ENCODE measurements at regions not wholly inside any gene's neighbourhood (a gene's known extent, or its start where the extent isn't known, plus 50 kb on each side); places are given as distances from the start of the nearest gene placed in this dataset.
A peak's percentile ranks its signal among the peaks of the same experiment; 100 is the strongest.

DNA sequence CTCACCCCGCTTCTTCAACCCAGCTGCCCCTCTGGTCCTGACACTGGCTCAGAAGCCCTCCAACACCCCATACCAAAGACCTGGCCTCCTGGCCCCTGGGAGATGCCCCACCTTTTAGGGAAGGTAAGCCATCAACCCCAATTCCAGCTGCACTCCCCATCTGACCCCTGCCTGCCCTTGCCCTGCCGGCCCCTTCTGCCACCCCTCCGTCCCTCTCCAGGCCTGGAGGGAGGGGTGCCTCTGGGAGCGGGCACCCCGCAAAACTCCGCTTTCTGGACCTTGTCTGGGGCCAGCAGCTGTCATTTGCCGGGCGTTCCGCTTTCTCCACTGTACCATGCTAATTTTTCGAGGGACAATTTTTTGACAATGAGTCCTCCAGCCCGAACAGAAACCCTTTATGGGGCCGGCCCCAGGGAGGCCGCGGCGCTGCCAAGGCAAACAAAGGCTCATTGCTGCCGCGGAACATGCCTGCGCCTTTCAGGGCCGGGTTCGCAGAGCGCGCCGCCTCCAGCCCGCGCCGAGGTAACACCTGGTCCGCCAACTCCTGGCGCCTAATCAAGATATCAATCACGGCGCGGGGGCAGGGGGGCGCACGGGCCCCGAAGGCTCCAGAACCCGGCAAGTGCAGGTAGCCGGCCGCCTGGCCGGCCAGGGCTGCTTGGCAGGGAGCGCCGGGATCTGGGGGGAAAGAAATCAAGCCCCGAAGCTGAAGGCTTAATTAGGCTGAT is 96.0 kb downstream of the INHBB start:
- DNase-seq: no peak

DNA sequence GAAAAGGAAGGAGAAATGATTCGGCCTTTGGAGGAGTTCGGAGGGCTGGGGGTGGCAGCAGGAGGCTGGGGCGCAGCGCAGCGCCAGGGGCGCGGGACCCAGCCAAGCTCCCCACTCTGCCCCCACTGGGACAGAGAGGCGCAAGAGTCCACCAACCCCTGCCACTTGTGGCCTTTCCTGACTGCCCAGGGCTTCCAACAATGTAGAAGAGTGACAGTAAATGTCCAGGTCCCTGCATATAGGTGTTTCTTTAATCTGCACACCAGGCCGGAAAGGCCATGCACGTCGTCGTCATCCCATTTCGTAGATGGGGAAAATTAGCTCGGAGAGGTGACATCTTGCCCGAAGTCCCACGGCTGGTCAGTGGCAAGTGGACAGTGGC is 96.6 kb downstream of the INHBB start:
- no peak for DNase-seq

DNA sequence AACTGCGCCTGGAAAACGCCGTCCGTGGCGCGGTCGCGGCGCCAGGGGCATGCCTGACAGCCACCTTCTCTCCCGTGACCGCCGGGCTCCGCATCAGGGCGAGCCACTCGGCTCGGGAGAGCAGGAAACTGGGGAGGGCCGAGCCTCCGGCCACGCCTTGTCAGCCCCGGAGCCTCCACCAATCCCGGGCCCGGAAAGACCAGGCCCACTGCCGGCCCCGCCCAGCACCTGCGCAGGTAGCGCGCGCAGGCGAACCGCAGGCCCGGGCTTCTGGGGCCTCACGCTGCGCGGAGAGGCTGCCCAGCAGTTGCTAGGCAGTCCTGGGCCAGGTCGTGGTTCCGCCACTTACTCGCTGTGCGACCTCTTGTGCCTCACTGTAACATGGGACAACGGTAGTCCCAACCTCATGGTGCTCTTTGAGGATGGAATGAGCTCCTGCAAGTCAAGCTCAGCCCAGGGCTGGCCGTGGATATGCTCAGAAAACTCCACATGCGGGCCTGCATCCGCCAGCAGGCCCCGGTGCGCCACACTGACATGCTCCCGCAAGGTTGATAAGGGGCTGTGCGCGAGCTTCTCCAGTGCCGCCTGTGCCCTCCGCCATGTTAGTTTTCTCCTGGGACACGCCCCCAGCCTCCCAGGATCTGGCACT is 97.1 kb downstream of the INHBB start:
- DNase-seq: peak; percentile 2

- no peak for DNase-seq
These were observed 98.0 kb downstream of the INHBB start for GRCh38 chr2:120443946-120444345.

- no peak for DNase-seq
These were observed 98.8 kb downstream of the INHBB start for GRCh38 chr2:120444691-120445240.

DNA sequence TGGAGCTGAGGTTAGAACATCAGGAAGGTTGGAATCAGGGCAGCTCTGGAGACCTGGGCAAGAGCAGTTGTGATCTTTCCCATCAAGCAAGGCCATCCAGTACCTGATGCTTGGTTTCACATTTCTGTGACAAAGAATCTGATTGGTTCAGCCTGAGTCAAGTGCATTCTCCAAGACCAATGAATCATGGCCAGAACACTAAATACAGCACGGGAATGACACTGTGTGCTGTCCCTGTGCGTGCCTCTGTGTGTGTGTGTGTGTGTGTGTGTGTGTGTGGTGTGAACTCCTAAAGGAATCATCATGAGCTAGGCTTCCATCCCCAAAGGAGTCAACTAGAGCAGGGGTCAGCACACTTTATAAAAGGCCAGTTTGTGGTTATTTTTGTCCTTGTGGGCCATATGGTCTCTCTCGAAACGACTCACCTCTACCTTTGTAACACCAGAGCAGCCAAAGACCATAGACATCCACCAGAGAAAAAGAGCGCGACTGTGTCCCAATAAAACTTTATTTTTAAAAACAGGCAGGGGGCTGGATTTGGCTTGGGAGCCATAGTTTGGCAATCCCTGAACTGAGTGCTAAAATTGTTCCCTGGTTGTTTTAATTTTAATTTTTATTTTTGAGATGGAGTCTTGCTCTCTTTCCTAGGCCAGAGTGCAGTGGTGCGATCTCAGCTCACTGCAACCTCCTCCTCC is 99.7 kb downstream of the INHBB start:
- no peak for DNase-seq

DNA sequence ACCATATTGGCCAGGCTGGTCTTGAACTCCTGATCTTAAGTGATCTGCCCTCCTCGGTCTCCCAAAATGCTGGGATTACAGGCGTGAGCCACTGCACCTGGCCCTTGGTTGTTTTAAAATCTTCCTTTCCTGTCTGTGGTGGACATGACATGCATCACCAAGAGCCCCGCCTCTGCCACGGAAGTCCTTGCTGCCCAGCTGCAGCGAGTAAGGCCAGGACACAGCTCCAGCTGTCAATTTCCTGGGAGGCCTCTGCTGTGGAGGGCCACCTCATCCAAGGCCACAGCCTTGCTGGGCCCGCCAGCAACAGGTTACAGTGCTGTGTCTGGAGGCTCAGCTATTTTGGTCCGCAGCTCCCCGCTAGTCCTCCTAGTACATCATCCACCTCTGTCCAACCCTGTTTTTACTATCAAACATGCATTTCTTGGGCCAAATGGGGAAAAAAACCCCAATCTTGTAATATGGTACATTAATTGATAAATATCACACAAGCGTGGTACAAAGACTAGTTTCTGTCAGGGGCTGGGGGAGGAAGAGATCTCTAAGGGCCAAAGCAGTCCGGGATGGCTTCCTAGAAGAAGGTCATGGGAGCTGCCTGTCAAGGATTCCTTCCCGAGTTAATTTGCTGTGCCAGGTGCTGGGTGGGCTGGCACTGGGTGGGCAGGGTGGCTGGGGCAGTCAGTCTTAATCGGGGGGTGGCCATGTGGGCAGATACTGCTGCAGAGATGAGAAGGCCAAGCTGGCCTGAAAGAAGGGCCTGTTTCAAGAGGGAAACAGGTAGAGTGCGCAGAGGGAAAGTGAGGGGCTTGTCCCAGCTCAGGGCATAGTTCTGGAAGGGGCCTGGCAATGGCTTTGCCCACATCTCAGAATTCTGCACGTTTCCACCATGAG is 100.5 kb downstream of the INHBB start:
- DNase-seq: no peak

GRCh38 chr2:120447127-120447785 is 101.3 kb downstream of the INHBB start:
- no peak for DNase-seq

DNA sequence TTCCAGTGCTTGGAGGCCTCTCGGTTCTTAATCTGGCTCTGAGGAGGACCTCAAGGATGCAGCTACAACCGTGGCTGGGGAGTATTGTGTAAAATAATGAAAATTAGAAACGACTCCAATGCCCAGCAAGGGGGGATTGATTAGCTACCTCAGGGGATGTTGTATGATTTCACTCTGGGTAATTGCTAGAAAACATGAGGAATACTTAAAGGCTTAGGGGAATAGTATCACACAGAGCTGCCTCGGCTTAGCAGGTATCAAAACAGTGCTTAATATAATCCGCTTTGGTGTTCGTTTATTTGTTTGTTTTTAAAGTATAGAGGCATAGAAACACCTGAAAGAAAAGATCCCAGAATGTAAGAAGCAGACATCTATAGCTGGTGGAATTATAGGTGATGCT is 102.5 kb downstream of the INHBB start:
- DNase-seq: no peak

DNA sequence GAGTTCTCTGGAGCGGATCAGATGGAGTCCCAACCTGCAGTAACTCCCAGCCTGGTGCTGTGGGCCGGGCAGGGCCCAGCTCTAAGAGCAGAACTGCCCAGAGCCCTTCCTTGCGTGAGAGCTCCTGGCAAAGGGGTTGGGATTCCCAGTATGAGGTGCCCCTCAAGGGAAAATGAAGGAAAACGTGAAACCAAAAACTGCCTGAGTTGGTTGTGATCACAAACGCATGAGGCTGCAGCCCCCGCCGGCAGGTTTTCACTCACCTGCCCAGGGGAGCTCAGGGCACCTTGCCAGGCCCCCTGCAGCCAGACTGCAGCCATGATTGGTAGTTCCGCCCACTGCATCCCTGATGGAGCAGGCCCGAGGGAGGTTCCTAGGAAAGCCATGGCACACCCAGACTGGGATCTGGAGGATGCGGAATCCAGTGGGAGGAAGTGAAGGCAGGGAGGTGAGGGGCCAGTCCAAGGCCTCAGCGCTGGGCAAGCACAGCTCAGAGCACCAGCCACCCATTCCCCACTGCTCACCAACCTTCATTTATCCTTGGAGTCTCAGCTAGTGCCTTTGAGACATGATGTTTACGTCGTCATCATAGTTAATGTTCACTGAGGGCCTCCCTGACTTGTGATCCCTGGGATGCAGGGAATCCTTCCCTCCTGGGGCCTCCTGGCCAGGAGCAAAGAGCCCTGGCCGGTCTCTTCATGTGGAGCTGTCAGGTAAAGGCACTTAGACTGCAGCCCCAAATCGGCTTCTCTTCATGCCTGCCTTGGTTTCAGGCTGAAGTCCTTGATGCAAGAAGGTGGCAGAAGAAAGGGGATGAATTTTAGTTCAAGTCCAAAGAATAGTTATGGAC is 103.2 kb downstream of the INHBB start:
- no peak for DNase-seq

- DNase-seq: no peak
These were observed 104.4 kb downstream of the INHBB start for GRCh38 chr2:120450196-120450820.

DNA sequence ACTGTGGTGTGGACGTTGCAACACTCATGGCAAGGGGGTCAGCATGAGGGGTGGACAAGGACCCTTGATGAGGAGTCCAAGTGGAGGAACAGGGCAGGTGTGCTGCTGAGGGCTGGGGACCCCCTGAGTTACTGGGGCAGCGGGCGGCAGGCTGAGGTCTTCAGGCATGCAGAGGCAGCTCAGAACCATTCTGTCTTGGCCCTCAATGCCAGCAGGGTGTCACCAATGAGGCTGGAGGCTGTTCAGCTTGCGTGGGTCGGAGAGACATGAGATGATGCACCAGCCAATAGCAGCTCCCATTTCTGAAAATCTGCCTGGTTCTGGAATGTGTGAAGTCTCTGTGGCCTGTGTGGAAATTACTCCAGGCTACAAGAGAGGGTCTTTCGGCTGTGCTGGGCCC is 105.4 kb downstream of the INHBB start:
- DNase-seq: no peak

DNA sequence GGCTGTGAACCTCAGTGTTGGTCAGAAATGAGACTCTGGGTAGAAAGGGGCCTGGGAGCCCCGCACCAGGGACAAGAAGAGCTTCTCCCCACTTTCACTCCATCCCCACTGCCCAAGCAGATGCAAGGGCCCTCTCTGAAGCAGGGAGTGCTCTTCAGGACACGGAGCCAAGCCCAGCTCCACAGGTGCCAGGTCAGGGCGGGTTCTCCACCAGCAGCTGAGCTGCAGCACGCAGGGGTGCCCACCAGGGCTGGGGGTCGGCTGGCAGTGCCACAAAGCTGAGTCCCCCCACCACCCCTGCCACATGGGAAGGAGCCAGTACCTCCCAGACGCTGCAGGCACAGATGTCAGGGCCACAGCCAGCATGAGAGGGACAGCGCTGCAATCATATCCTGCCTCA is 106.2 kb downstream of the INHBB start:
- DNase-seq: no peak

DNA sequence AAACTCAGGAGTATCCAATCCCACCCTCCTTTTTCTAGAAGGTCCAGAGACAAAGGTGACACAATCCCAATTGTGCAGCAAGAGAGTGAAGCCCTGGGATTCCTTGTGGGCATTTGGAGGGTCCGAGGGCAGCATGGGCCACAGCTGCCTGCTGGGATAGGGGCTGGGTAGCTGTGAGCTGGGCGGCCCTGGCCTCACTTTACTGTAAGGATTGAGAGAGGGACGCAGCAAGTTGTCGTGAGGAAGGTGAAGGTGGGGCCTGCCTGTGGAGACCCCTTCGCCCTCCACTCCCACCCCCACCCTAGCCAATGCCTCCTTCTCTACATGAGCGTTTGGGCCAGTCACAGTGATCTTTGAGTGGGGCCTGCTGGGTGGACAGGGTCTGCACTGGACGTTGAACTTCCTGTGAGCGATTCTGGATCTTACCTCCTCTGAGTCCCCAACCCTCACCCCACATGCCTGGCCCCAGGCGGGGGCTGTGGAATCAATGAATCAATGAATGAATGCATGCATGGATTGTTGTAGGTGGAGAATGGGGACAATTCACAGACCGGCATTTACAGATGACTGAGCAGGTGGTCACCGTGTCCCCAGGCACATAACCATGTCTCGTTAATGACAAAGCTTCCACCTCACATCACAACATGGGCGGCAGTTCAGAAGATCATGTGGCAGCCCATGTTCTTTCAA is 107.2 kb downstream of the INHBB start:
- DNase-seq: no peak

GRCh38 chr2:120453635-120453998 is 107.7 kb downstream of the INHBB start:
- DNase-seq: no peak

DNA sequence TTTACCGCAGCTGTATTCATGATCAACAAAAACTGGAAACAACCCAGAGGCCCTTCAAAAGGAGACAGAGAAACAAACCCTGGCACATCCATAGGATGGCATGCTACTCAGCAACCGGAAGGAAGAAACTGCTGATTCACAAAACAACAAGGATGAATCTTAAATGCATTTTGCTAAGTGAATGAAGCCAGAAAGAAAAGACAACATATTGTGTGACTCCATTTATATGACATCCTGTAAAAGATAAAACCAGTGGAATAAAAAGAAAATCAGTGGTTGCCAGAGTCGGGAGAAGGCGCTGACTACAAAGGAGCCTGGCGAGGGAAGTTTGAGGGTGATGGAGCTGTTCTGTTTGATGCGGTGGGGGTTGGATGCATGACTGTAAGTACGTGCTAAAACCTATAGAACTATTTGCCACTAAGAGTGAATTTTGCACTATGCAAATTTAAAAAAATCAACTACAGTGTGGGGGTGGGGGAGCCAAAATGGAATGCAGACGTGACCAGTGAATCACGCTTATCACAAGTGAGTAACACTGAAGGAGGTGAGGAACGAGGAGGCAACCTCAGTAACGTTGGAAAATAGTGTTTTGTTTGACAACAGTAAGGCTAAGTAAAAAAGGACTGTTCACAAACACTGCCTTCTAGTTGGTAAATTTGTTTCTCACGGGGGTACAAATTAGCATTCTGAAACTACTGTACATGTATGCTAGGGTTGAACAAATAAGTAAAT is 108.9 kb downstream of the INHBB start:
- DNase-seq: no peak

GRCh38 chr2:120455390-120455789 is 109.5 kb downstream of the INHBB start:
- no peak for DNase-seq

GRCh38 chr2:120456867-120457266 is 110.9 kb downstream of the INHBB start:
- DNase-seq: no peak

GRCh38 chr2:120460511-120460910 is 114.6 kb downstream of the INHBB start:
- DNase-seq: no peak

GRCh38 chr2:120461092-120461491 is 115.2 kb downstream of the INHBB start:
- no peak for DNase-seq
